ENCODE measurements at regions not wholly inside any gene's neighbourhood (a gene's known extent, or its start where the extent isn't known, plus 50 kb on each side); places are given as distances from the start of the nearest gene placed in this dataset.

DNA sequence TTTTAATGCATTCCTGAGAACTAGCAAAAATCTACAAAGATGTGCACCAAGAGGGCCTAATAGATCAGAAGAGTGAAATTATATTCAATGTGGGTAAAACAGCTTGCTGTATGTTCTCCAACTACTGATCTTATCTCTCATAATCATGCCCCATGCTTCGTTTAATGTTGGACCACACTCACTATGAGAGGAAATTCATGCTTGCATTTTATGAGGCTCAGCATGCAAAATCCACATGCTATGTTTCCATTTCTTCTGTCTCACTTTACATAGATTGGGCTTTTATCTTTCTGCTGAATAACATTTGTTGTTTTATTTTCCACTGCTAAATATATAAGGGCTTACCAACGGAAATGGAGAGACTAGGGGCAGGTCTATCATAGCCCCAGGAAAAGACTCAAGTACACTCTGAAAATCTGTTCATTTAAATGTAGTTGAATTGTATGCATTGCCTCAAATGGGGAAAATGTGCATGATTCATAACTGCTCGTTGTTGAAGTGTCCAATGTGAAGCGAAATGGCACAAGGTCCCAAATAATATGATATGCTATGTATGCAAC is 474.2 kb downstream of the EFNA5 start:
- TF ChIP-seq EZH2 (IDR thresholded peaks at IDR 0.05; ENCODE audit: borderline replicate concordance, low read depth, low read length, poor library complexity, severe bottlenecking): no peak
- TF ChIP-seq CTCF (conservative IDR thresholded peaks at IDR 0.05; ENCODE audit: low read depth, low read length): no peak

Measured in A673 (cell line).